ENCODE measurements at regions not wholly inside any gene's neighbourhood (a gene's known extent, or its start where the extent isn't known, plus 50 kb on each side); places are given as distances from the start of the nearest gene placed in this dataset.

DNA sequence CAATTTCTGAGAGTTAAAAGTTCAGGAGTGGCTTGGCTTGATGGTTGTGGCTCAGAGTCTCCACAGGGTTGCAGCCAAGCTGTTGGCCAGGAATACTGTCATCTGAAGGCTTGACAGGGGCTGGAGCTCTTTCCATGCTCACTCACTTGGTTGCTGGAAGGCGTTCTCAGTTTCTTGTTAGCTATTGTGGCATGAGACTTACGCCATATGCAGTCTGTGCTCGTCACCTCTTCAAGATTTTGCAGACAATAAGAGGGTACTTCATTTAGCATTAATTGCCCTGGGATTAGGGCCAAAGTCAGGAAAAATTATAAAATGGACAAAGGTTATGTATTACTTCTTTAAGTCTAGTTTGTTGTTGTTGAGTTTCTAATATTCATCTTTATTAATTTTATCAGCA is 380.6 kb upstream of the MAP3K7 start:
- DNase-seq (ENCODE audit: low spot score), result no peak

DNA sequence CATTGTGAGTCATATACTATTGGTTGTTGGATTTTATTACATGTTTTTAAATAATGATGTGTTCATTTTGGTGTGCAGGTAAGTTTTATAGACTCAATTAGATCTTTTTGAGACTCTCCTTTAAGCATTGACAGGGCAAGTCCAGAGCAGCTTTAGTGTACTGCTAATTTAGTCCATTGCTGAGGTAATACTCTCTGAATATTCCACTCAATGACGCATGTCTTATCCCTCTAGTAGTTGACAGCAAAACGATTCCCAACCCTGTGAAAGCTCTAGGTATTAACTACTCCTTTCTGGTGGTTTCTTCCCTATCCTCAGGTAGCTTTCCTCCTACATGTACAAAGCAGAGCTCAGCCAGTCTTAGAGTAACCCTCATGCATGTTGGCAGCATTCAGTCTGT is 373.5 kb upstream of the MAP3K7 start:
- no peak for DNase-seq (ENCODE audit: low spot score)

DNA sequence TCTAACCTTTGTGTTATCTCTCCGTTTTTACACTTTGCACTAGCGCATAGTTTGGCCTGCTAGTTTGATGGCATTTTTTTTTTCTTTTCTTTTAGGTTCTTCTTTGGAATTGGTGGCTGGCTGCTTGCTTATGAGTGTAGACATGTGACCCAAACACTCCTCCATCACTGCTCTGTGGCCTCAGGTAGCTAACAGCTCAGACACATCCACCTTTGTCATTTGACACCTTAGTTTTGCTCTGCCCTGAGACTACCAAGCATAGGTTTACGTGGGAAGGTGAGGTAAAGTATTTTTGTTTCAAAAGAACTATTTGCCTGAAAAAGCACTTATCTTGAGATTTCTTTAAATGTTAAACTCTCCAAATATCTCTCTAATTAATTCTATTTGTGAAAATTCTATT is 368.4 kb upstream of the MAP3K7 start:
- no peak for DNase-seq (ENCODE audit: low spot score)

DNA sequence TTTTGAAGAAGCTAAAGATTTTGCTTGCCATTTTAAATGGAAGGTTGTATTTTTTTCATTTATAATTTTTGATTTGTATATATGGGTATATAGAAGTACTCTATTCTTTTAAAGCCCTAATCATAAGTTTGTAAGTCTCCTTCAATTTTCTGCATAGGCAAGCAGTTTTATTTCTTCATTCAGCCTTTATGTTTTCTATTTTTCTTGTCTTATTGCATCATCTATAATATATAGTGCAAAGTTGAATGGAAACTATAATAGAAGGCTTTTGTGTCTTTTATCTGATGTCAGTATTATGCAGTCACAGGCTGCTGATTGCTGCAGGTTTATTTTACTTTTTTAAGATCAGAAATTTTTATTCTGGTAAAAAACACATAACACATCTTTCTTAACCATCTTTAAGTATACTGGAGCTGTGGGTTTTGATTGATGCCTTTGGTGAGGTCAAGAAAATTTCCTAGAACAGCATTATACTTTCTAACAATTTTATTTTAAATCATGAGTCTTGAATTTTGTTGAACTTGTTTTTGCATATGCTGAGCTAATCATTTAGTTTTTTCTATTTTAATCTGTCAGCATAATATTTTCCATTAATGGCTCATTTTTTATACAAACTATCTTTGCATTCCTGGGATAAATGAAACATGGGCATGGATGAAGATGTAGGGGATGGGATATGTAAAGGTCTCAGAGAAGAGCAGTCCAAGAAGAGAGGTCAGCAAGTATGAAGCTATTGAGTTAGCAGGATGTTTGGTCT is 366.7 kb upstream of the MAP3K7 start:
- no peak for DNase-seq (ENCODE audit: low spot score)

DNA sequence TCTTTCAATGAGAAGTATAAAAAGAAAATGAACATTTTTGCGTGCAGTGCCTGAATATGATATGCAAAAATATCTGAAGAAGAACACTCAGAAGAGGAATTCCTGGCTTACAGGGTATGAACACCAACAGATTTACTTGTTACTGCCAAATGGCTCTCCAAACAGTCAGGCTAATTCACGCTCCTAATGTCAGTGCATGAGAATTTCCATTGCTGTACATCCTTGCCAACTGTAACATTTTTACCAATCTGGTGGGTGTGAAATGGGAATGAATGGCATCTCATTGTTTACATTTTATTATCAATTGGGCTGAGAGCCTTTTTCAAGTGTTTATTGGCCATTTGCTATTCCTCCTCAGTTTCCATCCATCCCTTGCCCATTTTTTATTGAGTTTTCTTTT is 365.3 kb upstream of the MAP3K7 start:
- DNase-seq (ENCODE audit: low spot score), result no peak

DNA sequence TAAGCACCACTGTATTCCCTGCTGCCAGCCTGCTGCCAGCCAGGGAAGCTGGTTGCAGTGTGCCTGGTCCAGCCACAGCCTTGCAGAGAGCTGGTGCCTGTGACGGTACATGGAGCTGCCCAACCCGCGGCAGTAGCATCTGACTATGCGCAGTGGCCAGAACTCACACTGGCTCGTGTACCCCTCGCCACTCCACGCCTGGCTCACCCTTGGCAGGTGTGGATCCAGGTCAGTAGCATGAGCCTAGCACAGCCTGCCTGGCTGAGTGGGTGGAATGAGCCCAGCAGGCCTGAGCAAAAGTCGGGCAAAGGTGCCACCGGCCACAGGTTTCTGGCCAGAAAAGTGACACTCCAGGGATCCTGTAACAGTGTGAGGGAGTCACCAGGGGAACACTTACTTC is 361.7 kb upstream of the MAP3K7 start:
- no peak for DNase-seq (ENCODE audit: low spot score)

DNA sequence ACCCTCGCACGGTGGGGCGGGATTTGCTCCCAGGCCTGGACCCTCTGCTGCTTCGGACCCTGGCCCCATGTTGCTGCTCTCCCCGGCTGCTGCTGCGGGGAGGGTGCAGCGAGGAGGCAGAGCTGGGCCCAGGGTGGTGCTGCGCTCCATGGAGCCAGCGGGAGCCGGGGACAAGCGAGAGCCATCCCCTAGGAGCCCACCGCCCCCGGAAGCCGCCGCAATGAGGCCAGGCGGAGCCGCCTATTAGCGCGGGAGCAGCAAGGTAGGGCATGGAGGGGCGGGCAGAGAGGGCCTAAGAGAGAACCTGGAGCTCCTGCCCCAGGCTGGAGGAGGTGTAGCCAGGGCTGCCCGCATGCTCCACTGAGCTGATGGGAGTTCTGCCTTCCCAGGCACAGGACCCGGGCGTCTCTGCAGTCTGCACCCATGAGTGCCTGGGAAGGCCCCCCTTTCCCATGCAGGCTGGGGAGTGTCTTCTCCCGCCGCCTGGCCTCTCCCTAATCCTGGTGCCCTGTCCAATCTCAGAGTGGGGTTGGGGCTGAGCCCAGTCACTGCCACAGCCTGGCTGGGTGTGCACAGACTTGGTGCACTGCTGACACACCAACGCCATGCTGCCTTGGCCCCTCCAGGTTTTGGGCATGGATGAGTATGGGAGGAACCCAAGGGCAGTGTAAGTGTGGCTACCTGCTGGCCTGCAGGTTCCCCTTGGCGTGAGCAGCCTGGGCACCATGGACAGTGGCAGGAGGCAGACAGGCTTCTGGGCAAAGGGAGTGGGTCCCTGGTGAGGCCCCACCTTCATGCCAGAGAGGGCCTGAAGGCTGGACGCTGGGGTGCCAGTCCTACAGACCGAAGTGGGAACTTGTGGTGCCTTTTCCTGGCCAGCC is 360.6 kb upstream of the MAP3K7 start:
- no peak for DNase-seq (ENCODE audit: low spot score)

DNA sequence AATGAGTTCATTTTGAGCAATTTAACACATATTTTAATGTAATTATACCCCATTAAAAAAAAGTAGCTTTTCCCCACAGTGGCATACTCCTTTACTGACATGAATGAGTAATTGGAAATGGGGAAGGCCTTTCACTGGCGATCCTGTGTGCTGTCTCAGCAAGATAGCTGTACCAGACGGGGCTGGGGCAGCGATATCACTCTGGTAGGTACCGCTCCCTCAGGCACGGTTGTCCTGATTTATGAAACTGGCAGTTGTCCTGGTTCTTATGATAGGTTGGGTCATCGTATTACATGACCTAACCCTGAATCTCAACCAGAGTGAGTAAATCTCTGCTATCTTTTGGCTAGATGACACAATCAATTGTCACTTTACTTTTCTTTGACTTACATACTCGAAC is 355.0 kb upstream of the MAP3K7 start:
- no peak for DNase-seq (ENCODE audit: low spot score)

DNA sequence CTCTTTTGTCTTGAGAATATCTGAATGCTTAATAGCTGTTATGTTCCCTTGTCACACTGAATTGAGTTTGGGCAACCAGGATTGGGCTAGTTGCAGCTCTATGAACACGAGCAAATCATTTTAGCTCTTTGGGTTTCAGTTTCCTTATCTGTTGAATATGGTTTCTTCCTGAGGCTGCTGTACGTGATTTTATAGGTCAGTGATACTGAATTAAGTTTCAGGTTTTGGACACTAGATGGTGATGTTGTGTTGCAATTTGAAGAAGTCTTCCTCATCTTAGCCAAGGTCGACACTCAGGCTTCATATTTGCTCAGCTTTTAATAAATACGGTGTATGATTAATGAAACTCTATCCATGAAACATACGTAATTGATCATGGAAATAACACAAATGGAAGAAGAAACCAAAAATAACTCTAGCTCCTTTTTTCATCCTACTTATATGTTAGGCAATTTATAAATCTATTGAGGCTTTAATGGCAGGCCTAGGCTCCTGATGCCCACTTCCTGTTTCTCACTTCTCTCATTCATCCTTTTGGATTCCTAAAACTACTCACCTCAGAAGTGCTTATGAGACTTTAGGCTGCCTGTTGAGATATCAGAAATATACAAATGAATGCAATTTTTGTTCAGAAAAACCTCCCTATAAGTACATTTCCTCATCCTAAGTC is 354.1 kb upstream of the MAP3K7 start:
- DNase-seq (ENCODE audit: low spot score), result peak; percentile 27

DNA sequence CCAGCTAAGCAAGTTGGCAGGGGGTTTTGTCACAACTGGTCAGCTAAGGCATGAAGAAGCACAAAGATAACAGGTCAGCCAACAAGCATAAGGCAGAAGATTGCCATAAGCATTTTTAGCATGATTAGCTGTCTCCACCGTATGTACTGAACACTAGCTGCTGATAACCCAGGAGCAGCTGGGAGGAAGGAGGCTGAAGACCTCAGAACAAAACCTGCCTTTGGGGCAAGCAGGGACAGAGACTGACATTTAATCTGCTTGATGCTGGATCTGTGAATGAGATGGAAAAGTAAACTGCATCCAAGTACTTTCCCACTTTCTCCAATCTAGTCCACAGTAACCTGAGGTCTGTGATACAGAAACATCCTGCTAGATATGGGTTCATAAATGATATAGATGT is 353.0 kb upstream of the MAP3K7 start:
- DNase-seq (ENCODE audit: low spot score), result no peak

DNA sequence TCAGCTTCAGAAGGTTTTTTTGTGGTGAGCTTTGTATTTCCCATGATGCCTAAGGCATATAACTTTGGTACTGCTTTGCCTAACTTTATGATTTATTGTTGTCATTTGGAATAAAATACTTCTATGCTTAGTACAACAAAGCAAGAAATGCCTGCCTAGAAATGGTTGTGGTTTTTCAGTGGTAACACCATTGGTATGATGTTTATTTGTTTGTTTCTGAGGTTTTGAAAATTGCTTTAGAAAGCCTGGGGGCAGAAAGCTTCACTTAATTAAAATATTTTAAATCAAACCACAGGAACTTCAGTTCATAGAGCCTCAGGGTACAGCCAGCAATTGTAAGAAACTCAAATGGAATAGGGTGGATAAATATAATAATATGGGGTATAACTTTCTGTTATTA is 351.2 kb upstream of the MAP3K7 start:
- DNase-seq (ENCODE audit: low spot score), result peak; percentile 3

DNA sequence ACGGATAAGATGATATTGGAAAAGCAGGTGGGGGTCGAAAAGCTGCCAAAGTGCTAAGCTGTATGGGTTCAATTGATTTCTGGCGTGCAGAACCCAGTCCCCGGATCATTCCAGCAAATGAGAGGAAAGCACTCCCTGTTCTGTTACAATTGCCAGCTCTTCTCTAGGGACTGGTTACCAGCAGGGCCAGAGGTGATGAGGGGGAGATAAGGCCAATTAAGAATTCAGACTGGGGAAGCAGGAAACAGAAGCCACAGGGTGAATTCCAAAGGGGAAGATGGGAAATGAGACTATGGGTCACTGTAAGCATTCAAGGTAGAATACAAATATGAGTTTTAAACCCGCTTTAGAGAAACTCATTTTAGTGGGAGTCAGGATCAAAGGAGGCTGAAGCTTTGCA is 349.4 kb upstream of the MAP3K7 start:
- no peak for DNase-seq (ENCODE audit: low spot score)

DNA sequence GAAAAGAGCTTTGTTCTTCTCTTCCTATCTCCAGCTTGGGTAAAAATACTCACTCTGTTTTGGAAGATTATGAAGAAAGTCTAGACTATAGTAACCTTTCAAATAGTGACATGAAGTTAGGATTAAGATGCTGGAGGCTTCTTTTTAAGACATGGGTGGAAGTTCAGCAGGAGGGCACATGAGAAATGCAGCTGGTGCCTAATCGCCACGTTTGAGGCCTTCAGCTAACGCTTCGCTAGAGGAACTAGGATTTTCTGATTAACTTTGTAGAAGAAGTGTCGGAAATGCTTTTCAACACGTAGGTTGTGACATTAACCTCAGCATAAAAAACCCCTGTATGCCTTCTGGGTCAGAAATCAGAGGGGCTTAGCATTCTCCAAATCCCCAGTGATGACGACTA is 348.1 kb upstream of the MAP3K7 start:
- DNase-seq (ENCODE audit: low spot score), result no peak

DNA sequence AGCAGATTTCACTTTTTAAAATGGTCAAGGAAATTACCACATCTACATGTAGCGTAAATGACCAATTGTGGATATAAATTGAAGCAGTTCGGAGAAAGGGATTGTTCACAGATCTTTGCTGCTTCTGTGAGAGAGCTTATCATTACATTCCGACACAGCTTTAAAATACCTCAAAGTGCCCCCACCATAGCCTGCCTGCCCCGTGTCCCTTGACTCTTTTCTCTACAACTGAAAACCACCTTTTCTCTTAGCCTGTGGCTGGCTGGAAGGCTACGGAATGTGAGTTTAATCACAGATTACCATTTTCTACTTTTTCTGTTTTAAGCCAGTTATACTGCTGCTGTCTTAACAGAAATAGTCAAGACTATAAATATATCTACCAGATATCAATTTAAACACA is 347.2 kb upstream of the MAP3K7 start:
- no peak for DNase-seq (ENCODE audit: low spot score)

DNA sequence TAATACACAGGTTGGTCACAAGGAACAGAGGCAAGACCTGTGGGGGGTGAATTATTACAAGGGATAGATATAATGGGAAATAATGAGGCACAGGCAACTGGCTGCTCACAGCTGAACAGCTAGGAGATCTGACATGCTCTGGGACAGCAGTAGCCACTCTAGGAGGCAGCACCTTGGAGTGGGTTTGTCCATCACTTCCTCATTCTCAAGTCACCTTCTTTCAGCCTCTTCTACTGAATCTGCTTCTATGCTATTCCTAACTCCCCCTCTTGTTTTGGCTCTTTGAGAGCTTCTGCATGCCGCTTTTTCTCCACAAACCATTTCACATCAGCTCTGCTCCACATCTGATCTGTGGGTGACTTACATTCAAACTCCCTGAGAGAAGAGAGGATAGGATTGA is 345.5 kb upstream of the MAP3K7 start:
- DNase-seq (ENCODE audit: low spot score), result no peak

DNA sequence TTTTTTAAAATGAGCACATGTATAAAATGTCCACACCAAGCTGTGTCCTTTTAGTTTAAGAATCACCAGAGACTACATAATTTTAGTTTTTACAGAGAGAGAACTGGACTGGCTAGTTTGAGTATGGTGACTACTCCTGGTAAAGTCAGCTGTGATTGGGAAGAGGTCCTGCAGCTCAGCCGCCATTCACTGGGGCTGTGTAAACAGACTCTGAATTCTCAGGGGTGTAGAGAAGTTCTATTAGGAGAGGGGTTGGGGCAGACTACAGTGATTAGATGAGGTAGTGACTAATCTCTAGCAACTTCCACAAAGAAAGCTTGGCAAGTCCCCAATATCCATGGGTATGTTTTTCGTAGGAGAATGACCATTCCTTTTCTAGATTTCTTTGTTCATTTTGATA is 341.2 kb upstream of the MAP3K7 start:
- no peak for DNase-seq (ENCODE audit: low spot score)

DNA sequence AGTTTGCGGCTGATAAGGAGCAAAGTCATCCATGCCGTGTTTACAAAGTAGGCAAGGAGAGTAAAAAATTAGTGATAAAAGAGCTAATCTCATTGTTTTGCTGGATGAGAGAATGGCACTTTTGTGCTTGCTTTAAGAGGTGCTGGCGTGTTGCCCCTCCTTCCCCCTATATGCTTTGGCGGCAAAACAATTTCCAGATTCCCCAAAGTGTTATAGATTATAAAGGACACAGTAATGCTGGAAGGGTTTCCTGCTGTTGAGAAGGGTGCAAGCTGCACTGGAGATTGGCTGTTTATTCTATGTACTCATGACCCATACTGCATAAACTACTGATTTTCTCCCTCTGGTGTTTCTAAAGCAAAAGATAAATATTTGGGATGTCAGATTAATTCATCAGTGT is 338.9 kb upstream of the MAP3K7 start:
- DNase-seq (ENCODE audit: low spot score), result no peak

DNA sequence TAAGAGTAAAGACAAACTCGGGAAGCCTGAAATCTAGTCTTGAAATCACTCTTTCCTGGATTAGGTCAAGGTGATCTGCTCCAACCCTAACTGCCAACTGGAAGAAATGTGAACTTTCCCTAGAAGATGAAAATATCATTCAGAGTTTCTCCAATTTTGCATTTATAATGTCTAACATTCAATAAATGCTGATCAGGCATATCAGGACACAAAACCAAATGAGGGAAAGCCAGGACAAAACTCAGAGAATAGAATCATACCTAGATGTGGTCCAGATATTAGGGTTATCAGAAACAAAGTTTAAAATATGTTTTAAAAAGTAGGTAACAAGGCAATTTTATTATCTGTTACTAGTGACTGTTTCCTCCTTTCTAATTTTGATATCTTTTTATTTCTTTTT is 335.5 kb upstream of the MAP3K7 start:
- no peak for DNase-seq (ENCODE audit: low spot score)

DNA sequence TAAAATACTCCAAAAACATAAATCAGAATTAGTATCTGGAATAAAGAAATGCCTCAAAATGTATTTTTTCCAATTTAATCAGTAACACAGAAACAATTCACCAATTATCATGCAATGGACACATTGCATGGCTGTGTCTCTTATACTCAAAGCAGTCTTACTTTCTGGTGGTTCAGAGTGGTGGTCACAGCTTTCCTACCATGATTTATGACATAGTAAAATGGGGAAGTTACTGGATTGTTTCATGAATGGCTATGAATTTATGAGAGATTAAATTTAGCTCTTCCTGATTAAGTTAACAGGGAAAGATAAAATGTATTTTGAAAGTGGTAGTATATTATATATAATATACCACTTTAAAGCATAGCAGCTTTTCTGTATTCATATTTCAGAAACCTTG is 331.5 kb upstream of the MAP3K7 start:
- no peak for DNase-seq (ENCODE audit: low spot score)

DNA sequence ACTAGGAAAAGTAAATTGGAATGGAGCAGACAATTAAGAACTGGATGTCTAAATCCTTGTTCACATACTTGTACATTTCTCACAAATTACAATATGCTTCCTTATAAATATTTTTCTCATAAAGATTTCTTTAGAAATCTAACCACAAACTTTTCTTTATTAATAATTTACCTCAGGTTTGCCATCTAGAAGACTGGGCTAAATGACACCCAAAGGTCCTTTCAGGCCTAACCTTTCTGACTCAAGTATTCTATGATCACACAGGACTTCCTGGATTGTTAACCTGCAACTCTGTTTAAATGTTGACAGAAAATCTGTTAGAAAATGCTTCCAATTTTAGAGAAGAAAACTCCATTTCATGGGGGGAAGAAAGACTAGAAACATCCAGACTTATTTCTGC is 330.5 kb upstream of the MAP3K7 start:
- no peak for DNase-seq (ENCODE audit: low spot score)

DNA sequence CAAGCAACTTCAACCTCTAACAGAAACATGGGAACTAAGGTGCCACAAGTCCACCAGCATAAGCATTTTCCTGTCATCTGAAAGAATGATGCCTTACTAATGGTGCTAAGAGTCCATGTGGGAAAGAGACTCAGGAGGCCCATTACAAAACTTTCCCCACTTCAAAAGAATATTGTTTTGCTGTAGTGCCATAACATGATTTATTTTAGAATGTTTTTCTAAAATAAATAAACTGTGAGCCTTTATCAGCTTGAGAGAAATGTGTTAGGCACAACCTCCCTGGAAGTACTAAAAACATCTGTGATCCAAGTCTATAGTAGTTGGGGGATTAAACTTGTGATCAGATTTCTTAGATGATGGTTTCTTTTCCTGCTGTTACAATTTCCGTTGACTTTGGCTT is 330.1 kb upstream of the MAP3K7 start:
- no peak for DNase-seq (ENCODE audit: low spot score)

DNA sequence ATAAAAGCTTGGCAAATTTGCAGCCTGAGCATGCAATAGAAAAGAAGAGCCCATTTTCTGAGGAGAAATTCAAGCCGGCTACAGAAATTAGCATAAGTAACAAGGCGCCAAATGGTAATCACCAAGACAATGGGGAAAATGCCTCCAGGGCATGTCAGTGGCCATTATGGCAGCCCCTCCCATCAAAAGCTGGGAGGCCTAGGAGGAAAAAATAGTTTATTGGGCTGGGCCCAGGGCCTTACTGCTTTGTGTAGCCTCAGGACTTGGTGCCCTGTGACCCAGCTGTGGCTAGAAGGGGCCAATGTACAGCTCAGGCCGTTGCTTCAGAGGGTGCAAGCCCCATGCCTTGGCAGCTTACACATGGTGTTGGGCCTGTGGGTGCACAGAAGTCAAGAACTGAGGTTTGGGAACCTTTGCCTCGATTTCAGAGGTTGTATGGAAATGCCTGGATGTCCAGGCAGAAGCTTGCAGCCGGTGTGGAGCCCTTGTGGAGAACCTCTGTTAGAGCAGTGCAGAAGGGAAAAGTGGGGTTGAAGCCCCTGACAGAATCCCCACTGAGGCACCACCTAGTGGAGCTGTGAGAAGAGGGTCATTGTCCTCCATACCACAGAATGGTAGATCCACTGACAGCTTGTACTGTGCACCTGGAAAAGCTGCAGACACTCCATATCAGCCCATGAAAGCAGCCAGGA is 328.5 kb upstream of the MAP3K7 start:
- DNase-seq (ENCODE audit: low spot score), result no peak

DNA sequence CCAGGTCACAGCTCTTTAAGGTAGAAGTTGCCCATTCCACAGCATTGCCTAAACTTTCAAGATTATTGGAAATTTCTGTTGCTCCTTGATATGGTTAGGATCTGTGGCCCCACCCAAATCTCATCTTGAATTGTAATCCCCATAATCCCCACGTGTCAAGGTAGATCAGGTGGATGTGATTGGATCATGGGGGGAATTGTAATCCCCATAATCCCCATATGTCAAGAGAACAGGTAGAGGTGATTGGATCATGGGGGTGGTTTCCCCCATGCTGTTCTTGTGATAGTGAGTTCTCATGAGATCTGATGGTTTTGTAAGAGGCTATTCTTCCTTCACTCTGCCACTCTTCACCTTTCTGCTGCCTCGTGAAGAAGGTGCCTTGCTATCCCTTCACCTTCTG is 327.4 kb upstream of the MAP3K7 start:
- DNase-seq (ENCODE audit: low spot score), result no peak
